ENCODE measurements at regions not wholly inside any gene's neighbourhood (a gene's known extent, or its start where the extent isn't known, plus 50 kb on each side); places are given as distances from the start of the nearest gene placed in this dataset.

- Mint-ChIP-seq H3K9me3 (no peaks in the 10 kb centered on the region), H3K27ac (no peak overlapping the region), H3K36me3 (no peaks in the 10 kb centered on the region), H3K4me1 (no peaks in the 10 kb centered on the region), H3K4me3 (no peak overlapping the region), H3K27me3 (peaks cover under 1% of the 10 kb centered on the region)
- no peak for DNase-seq
- ATAC-seq (ENCODE audit: low read depth): no peak
- POLR2A ChIA-PET: no interaction called here
Observed at GRCh38 chr2:234601213-234601612, 104.3 kb upstream of the ARL4C start.

- no peaks in the 10 kb centered on the region for H3K4me1 Mint-ChIP-seq
- no peak overlapping the region for H3K27ac Mint-ChIP-seq
- DNase-seq (no peak), ATAC-seq (ENCODE audit: low read depth) (no peak)
- H3K4me3 Mint-ChIP-seq: no peak overlapping the region
- peaks cover 5% of the 10 kb centered on the region for H3K27me3 Mint-ChIP-seq
- H3K36me3 Mint-ChIP-seq: no peaks in the 10 kb centered on the region
- POLR2A ChIA-PET: no interaction called here
- no peaks in the 10 kb centered on the region for H3K9me3 Mint-ChIP-seq
Observed at GRCh38 chr2:234597576-234597861, 100.6 kb upstream of the ARL4C start.

DNA sequence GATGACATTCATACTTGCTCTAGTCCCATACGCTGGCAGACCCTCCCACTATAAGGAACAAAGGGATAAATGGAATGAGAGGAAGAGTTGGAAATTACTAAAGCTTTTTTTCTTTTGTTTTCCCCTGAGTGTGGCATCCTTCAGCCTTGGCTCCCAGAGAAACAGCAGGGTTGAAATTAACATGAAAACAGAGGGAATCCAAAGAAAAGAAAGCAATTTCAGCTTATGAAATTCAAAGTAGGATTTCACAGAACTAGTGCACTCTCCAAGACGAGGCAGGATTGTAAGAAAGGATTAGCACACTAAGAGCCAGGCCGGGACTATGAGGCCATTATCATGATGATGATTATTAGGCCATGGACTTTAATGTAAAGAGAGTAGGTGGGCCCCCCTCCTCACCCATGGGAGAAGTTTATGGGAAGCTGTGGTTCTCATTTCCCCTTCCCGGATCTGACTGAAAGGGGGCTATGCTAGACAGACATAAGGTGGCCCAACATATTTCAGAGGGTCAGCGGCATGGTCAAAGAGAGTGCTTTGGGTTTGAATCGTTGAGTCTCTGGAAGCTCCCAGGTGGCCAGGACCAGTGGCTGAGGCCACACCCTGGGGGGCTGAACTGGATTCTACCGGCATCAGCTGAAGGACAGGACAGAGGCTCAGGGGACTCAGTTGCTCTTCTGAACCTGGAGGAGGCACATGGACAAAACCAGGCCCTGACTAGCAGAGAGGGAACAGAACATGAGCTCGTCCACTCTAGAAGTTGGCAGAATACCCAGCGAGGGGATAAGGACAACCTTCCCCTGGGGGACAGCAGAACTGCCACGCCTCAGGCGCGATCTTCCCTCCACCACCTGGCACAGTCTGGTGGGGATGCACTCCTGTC is 100.1 kb upstream of the ARL4C start:
- no peaks in the 10 kb centered on the region for H3K9me3 Mint-ChIP-seq
- H3K4me3 Mint-ChIP-seq: no peak overlapping the region
- DNase-seq (no peak), ATAC-seq (ENCODE audit: low read depth) (no peak)
- H3K4me1 Mint-ChIP-seq: no peaks in the 10 kb centered on the region
- POLR2A ChIA-PET: no interaction called here
- H3K27me3 Mint-ChIP-seq: peaks cover 5% of the 10 kb centered on the region
- no peaks in the 10 kb centered on the region for H3K36me3 Mint-ChIP-seq
- no peak overlapping the region for H3K27ac Mint-ChIP-seq

- Mint-ChIP-seq H3K27me3 (peaks cover 5% of the 10 kb centered on the region), H3K4me3 (no peak overlapping the region), H3K9me3 (no peaks in the 10 kb centered on the region), H3K4me1 (no peaks in the 10 kb centered on the region), H3K27ac (no peak overlapping the region), H3K36me3 (no peaks in the 10 kb centered on the region)
- POLR2A ChIA-PET: no interaction called here
- ATAC-seq (ENCODE audit: low read depth) (no peak), DNase-seq (no peak)
Observed at GRCh38 chr2:234595829-234596228, 98.9 kb upstream of the ARL4C start.

- no peak overlapping the region for H3K4me3 Mint-ChIP-seq
- H3K36me3 Mint-ChIP-seq: no peaks in the 10 kb centered on the region
- H3K9me3 Mint-ChIP-seq: no peaks in the 10 kb centered on the region
- ATAC-seq (ENCODE audit: low read depth) (no peak), DNase-seq (no peak)
- H3K4me1 Mint-ChIP-seq: no peaks in the 10 kb centered on the region
- POLR2A ChIA-PET: no interaction called here
- no peak overlapping the region for H3K27ac Mint-ChIP-seq
- H3K27me3 Mint-ChIP-seq: peaks cover 8% of the 10 kb centered on the region
Observed at GRCh38 chr2:234594715-234595114, 97.8 kb upstream of the ARL4C start.

GRCh38 chr2:234593636-234594035 is 96.8 kb upstream of the ARL4C start:
- POLR2A ChIA-PET: no interaction called here
- Mint-ChIP-seq H3K9me3 (no peaks in the 10 kb centered on the region), H3K27ac (no peak overlapping the region), H3K27me3 (peaks cover 8% of the 10 kb centered on the region), H3K4me3 (no peak overlapping the region), H3K4me1 (no peaks in the 10 kb centered on the region), H3K36me3 (no peaks in the 10 kb centered on the region)
- DNase-seq (no peak), ATAC-seq (ENCODE audit: low read depth) (no peak)

DNA sequence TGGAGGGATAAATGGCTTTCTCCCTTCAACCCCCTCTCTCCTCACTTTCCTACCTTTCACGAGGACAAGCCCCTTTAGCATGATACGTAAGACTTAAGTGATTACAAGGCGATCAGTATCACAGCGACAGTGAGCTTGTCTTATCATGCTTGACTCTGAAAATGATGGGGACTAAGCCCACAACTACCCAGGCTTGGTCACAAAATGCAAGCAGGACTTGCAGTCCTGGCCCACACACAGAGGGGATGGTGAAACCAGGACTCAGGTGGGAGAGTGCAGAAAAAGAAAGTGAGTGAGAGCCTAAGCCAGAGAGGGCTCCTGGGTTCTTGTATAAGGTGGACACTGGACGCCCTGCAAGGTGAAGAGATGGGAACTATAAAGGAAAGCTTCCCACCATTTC is 95.7 kb upstream of the ARL4C start:
- DNase-seq (no peak), ATAC-seq (ENCODE audit: low read depth) (no peak)
- H3K36me3 Mint-ChIP-seq: no peaks in the 10 kb centered on the region
- no peak overlapping the region for H3K4me3 Mint-ChIP-seq
- H3K9me3 Mint-ChIP-seq: no peaks in the 10 kb centered on the region
- H3K27ac Mint-ChIP-seq: no peak overlapping the region
- peaks cover 8% of the 10 kb centered on the region for H3K27me3 Mint-ChIP-seq
- POLR2A ChIA-PET: no interaction called here
- H3K4me1 Mint-ChIP-seq: no peaks in the 10 kb centered on the region

GRCh38 chr2:234590076-234590475 is 93.2 kb upstream of the ARL4C start:
- ATAC-seq (ENCODE audit: low read depth): no peak
- no peak overlapping the region for H3K4me3 Mint-ChIP-seq
- no peaks in the 10 kb centered on the region for H3K9me3 Mint-ChIP-seq
- POLR2A ChIA-PET: no interaction called here
- H3K27ac Mint-ChIP-seq: no peak overlapping the region
- H3K4me1 Mint-ChIP-seq: no peaks in the 10 kb centered on the region
- no peak for DNase-seq
- peaks cover 3% of the 10 kb centered on the region for H3K27me3 Mint-ChIP-seq
- H3K36me3 Mint-ChIP-seq: no peaks in the 10 kb centered on the region

GRCh38 chr2:234588054-234588430 is 91.2 kb upstream of the ARL4C start:
- Mint-ChIP-seq H3K9me3 (no peaks in the 10 kb centered on the region), H3K27me3 (peaks cover 3% of the 10 kb centered on the region), H3K4me3 (no peak overlapping the region), H3K4me1 (no peaks in the 10 kb centered on the region), H3K36me3 (no peaks in the 10 kb centered on the region), H3K27ac (no peak overlapping the region)
- POLR2A ChIA-PET: no interaction called here
- no peak for DNase-seq
- ATAC-seq (ENCODE audit: low read depth): no peak

DNA sequence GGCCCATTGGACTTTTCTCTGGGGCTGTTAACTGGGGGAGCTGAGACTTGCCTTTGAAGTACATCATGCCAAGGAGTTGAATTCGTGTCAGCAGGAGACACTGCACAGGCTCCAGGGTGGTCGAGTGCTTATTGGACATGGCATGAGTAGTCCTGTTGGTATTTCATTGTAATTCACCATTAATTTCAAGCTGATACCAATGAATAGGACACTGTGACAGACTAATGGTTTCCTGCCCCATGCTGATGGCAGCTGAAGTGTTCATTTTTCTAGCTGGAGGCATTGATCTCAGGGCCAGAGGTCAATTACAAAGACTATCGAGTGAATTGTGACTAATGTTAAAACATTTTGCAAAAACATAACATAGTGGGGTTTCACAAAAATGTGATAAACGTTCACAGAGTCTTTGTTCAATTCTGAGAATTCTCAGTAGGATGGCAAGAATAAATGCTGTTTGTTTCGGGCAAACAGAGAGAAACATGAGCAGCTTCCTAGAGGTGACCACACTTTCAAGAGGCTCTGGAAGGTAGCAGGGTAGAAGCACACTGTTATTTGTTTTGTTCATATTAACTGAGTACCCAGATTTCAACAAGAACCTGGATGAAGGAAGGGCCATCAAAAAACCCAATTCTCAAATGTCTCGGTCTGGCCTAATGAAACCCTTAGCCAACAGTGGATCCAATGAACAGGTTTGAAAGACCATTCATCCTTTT is 90.6 kb upstream of the ARL4C start:
- Mint-ChIP-seq H3K27me3 (peaks cover 6% of the 10 kb centered on the region), H3K9me3 (no peaks in the 10 kb centered on the region), H3K36me3 (no peaks in the 10 kb centered on the region), H3K27ac (no peak overlapping the region), H3K4me3 (no peak overlapping the region), H3K4me1 (no peaks in the 10 kb centered on the region)
- DNase-seq (no peak), ATAC-seq (ENCODE audit: low read depth) (no peak)
- POLR2A ChIA-PET: no interaction called here

DNA sequence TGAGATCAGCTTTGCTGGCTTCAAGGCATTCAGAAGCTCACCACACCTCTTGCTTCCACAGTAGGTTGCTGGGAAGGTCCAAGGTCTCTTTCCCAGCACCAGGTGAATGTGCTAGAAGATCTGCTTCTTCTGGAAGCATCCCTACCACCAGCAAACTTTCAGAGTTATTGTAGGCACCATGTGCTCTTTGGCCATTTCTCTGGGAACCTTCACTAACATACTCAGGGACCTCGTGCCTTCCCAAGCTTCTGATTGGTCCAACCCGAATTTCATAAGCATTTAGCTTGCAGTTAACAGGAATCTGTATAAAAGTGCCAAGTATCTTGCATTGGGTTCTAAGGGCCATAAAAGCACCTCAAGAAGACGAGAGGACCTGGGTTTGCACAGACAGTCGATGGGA is 86.5 kb upstream of the ARL4C start:
- Mint-ChIP-seq H3K27ac (no peak overlapping the region), H3K27me3 (peaks cover 4% of the 10 kb centered on the region), H3K36me3 (no peaks in the 10 kb centered on the region), H3K9me3 (no peaks in the 10 kb centered on the region), H3K4me3 (no peak overlapping the region), H3K4me1 (no peaks in the 10 kb centered on the region)
- no peak for DNase-seq
- ATAC-seq (ENCODE audit: low read depth): no peak
- POLR2A ChIA-PET: no interaction called here

DNA sequence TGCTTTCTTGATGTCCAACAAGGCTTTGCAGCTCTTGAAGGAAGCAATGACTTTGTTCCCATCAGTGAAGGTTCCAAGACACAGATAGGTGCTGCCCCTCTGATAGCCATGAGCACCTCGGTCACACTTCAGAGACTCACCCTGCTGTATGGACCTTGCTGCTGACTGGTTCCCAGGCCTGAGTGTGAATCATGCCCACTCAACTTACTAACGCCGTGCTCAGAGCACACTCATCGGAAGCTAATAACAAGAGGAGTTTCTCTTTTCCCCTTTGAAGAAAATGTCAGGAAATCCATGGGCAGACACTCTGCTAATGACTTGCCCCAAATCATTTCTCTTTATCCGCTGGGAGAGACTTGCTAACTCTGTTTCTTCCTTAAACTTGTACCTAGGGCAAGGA is 83.8 kb upstream of the ARL4C start:
- POLR2A ChIA-PET: no interaction called here

DNA sequence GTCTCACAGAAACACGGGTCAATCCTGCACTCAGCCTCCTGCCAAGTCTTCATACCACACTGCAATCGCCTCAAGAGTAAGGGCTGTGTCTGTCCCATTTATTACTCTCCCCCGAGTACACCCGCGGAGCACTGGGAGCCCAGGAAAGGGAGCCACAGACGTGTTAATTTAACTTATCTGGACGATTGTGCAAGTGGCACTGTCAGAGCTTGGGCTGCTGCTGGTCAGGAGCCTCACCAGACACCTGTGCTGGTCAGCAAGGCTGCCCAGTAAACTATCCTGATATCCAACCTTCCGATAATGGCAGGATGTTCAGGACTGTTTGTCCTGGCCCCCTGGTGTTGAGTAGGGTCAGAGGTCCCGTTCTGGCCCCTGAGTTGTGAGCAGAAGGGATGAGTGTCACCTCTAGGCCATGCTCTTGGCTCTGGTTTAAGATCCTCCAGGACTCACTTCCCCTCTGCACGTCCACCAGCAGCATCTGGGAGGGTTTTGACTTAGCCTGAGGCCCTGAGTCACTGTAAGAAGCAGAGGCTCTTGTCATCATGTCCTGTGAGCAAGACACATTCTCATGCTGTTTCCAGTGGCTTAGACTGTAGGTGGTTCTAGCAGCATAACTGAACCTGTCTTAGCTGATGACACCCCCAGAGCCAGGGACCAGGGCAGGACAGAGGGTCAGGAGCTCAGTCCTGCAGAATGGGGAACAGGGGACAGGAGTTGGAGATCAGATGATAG is 82.5 kb upstream of the ARL4C start:
- no peaks in the 10 kb centered on the region for H3K9me3 Mint-ChIP-seq
- H3K27ac Mint-ChIP-seq: no peak overlapping the region
- POLR2A ChIA-PET: no interaction called here
- no peak overlapping the region for H3K4me3 Mint-ChIP-seq
- no peaks in the 10 kb centered on the region for H3K36me3 Mint-ChIP-seq
- DNase-seq (no peak), ATAC-seq (ENCODE audit: low read depth) (no peak)
- peaks cover 11% of the 10 kb centered on the region for H3K27me3 Mint-ChIP-seq
- H3K4me1 Mint-ChIP-seq: no peaks in the 10 kb centered on the region

More for the DNA sequence above, 83.8 kb upstream of the ARL4C start:
- peaks cover 8% of the 10 kb centered on the region for H3K27me3 Mint-ChIP-seq
- H3K36me3 Mint-ChIP-seq: no peaks in the 10 kb centered on the region
- H3K4me1 Mint-ChIP-seq: no peaks in the 10 kb centered on the region
- DNase-seq: no peak
- no peak overlapping the region for H3K4me3 Mint-ChIP-seq
- H3K27ac Mint-ChIP-seq: no peak overlapping the region
- no peaks in the 10 kb centered on the region for H3K9me3 Mint-ChIP-seq
- ATAC-seq (ENCODE audit: low read depth): no peak

DNA sequence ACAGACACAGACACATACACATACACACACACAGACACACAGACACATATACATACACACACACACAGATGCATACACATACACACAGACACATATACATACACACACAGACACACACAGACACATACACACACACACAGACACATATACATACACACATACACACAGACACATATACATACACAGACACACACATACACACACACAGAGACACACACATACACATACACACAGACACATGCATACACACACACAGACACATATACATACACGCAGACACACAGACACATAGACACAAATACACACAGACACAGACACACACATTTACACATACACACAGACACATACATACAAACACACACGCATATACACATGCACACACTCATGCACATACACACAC is 81.5 kb upstream of the ARL4C start:
- DNase-seq (no peak), ATAC-seq (ENCODE audit: low read depth) (no peak)
- no peaks in the 10 kb centered on the region for H3K9me3 Mint-ChIP-seq
- no peak overlapping the region for H3K4me3 Mint-ChIP-seq
- POLR2A ChIA-PET: no interaction called here
- H3K36me3 Mint-ChIP-seq: no peaks in the 10 kb centered on the region
- no peaks in the 10 kb centered on the region for H3K4me1 Mint-ChIP-seq
- H3K27me3 Mint-ChIP-seq: peaks cover 14% of the 10 kb centered on the region
- H3K27ac Mint-ChIP-seq: no peak overlapping the region
